Left lung (tissue), 4 donors: ENCODE measurements at regions not wholly inside any gene's neighbourhood (a gene's known extent, or its start where the extent isn't known, plus 50 kb on each side); places are given as distances from the start of the nearest gene placed in this dataset.

Experiments
- ATAC-seq: fragments of 200-7000 bp; cut with Tn5 transposase; one replicate; pipeline ENCODE4 v1.9.1; 2020; ENCODE audit warnings: moderate library complexity
- DNase-seq, 4 donors: peaks; one replicate each; pipeline ENCODE4 v3.0.0-alpha.2; 2013 to 2020
- H3K27ac ChIP-seq, 2 donors: fragments of 200-600 bp; sonication (generic) in 1 of 2; one replicate each; pipeline versions ENCODE4 v1.5.0 to v1.8.0; 2020 to 2021
- H3K27me3 ChIP-seq, 2 donors: fragments of 200-600 bp; sonication (generic) in 1 of 2; one replicate each; pipeline versions ENCODE4 v1.5.0 to v1.8.0; 2020 to 2021
- H3K36me3 ChIP-seq, 2 donors: fragments of 200-600 bp; sonication (generic) in 1 of 2; one replicate each; pipeline versions ENCODE4 v1.5.0 to v1.8.0; 2020 to 2021
- H3K4me1 ChIP-seq, 2 donors: fragments of 200-600 bp; one replicate each; pipeline ENCODE4 v1.8.0; 2021
- H3K4me3 ChIP-seq, 2 donors: fragments of 200-600 bp; sonication (generic) in 1 of 2; one replicate each; pipeline versions ENCODE4 v1.5.0 to v1.8.0; 2020 to 2021; ENCODE audit warnings: mild to moderate bottlenecking in 1 of 2
- H3K9me3 ChIP-seq, 2 donors: fragments of 200-600 bp; sonication (generic) in 1 of 2; one replicate each; pipeline versions ENCODE4 v1.5.0 to v1.8.0; 2020 to 2021
- intact Hi-C, 2 donors: fragments of 100-400 bp; cut with DNase I; formaldehyde crosslinking; loops; one replicate each; pipeline versions ENCODE4 v1.11.2 to v1.14.2; 2022
- TF ChIP-seq, protein P1 (sequence below), 2 donors: fragments of 200-600 bp; sonication (generic) in 1 of 2; IDR thresholded peaks; one replicate each; pipeline versions ENCODE4 v1.5.0 to v1.8.0; 2021; ENCODE audit warnings: antibody characterized with exemption in 2 of 2
- donor health status: DM: no; HTN: yes; CAD: no.
- donor health status: DM: no; HTN: no; CAD: no.

DNA sequence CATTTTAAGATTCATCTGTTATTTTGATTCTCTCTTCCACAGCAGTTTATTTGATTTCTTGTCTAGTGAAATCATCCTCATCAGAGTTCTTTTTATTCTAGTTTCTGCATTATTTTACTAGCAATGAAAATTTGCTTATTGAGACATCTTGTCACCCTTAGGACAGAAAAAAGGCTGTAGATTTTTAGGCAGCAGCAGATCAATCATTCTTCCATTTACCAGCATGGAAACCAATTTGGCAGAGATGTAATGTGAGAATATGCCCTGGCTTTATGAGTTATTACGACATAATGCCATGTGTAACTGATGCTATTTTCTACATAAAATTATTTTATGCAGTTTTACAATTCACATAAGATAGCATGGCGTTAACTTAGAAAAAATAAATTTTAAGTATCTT is 688.6 kb upstream of the SLC10A2 start:
- Histone ChIP-seq H3K4me3 (no peak overlapping the region), H3K27me3 (no peaks in the 10 kb centered on the region), H3K36me3 (no peaks in the 10 kb centered on the region), H3K27ac (no peak overlapping the region), H3K9me3 (no peaks in the 10 kb centered on the region), H3K4me1 (no peaks in the 10 kb centered on the region)
- ATAC-seq (no peak), DNase-seq (no peak)
- TF ChIP-seq, protein P1, sequence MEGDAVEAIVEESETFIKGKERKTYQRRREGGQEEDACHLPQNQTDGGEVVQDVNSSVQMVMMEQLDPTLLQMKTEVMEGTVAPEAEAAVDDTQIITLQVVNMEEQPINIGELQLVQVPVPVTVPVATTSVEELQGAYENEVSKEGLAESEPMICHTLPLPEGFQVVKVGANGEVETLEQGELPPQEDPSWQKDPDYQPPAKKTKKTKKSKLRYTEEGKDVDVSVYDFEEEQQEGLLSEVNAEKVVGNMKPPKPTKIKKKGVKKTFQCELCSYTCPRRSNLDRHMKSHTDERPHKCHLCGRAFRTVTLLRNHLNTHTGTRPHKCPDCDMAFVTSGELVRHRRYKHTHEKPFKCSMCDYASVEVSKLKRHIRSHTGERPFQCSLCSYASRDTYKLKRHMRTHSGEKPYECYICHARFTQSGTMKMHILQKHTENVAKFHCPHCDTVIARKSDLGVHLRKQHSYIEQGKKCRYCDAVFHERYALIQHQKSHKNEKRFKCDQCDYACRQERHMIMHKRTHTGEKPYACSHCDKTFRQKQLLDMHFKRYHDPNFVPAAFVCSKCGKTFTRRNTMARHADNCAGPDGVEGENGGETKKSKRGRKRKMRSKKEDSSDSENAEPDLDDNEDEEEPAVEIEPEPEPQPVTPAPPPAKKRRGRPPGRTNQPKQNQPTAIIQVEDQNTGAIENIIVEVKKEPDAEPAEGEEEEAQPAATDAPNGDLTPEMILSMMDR (IDR thresholded peaks at IDR 0.05), result no peak
- intact Hi-C loops, result no loop called here

DNA sequence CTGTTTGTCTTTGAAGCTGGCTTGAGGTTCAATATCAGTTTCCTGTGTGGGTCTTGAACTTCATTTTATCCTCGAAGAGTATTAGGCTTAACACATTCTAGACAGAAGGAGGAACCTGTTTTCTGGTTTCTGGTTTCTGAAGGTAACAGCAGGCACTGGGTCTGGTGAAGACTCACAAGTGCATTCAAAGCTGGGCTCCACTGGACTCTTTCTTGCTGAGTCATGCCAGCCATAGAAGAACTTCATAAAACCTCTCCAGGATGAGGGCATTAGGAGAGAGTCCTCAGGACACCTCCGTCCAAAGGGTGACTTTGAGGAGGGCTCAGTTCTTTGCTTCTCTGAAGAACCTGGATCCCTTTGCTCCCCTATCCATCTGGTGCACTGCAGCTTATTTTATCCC is 668.6 kb upstream of the SLC10A2 start:
- intact Hi-C loops, result no loop called here
- Histone ChIP-seq H3K4me3 (no peak overlapping the region), H3K27me3 (no peaks in the 10 kb centered on the region), H3K9me3 (no peaks in the 10 kb centered on the region), H3K4me1 (no peaks in the 10 kb centered on the region), H3K27ac (no peak overlapping the region), H3K36me3 (no peaks in the 10 kb centered on the region)
- ATAC-seq, result no peak
- TF ChIP-seq, protein P1 (IDR thresholded peaks at IDR 0.05), result no peak
- DNase-seq, result no peak

DNA sequence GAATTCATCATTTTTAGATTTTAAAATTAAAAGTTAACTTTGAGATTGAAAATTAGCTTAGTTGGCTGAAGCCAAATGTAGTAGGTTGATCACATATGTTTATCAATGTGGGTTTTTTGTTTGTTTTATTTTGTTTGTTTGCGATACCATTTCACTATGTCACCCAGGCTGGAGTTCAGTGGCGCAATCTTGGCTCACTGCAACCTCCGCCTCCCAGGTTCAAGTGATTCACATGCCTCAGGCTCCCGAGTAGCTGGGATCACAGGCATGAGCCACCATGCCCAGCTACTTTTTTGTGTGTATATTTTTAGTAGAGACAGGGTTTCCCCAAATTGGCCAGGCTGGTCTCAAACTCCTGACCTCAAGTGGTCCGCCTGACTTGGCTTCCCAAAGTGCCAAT is 665.7 kb upstream of the SLC10A2 start:
- Histone ChIP-seq H3K27ac (no peak overlapping the region), H3K4me1 (no peaks in the 10 kb centered on the region), H3K4me3 (no peak overlapping the region), H3K27me3 (no peaks in the 10 kb centered on the region), H3K36me3 (no peaks in the 10 kb centered on the region), H3K9me3 (no peaks in the 10 kb centered on the region)
- intact Hi-C loops, result no loop called here
- TF ChIP-seq, protein P1 (IDR thresholded peaks at IDR 0.05), result no peak
- ATAC-seq (no peak), DNase-seq (no peak)

DNA sequence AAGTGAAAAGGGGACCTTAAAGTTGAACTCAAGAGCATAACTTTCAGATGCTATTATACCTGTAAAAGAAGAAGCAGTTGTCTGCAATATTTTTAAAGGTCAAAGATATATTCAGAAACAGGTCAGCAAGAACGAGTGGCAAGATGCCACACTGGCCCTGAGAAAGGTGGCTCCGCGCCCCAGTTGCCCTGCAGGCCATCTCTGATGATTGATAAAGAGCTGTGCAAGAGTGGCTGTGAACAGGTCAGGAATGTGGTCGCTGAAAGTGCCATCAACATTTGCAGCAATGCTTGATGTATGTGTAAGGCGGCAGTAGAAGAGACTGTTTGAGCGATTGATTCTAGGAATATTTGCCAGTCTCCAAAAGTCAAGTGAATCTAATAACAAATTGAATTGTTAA is 664.2 kb upstream of the SLC10A2 start:
- ATAC-seq (no peak), DNase-seq (no peak)
- intact Hi-C loops, result no loop called here
- no peak overlapping the region for H3K4me3 ChIP-seq
- H3K9me3 ChIP-seq, result no peaks in the 10 kb centered on the region
- no peak overlapping the region for H3K27ac ChIP-seq
- H3K36me3 ChIP-seq, result no peaks in the 10 kb centered on the region
- TF ChIP-seq, protein P1 (IDR thresholded peaks at IDR 0.05), result no peak
- H3K4me1 ChIP-seq, result no peaks in the 10 kb centered on the region
- no peaks in the 10 kb centered on the region for H3K27me3 ChIP-seq

DNA sequence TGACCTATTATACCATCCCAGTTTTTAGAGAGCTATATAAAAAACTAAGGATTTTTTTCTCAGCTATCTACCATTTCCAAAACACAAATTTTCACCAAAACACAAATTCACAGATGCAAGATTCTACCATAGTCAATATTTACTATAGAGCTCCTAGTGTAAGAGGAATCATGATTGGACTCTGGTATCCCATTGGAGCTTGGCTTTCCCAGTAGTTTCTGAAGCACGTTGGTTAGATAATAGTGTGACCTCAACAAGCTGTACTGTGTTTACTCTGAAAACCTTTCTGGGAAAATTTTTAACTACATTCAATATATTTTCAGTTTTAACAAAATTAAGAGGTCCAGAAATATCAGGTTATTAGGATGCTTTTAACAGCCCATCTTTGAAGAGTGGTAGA is 660.6 kb upstream of the SLC10A2 start:
- no peak overlapping the region for H3K27ac ChIP-seq
- H3K36me3 ChIP-seq, result no peaks in the 10 kb centered on the region
- DNase-seq (no peak), ATAC-seq (no peak)
- no peak overlapping the region for H3K4me3 ChIP-seq
- TF ChIP-seq, protein P1 (IDR thresholded peaks at IDR 0.05), result no peak
- no peaks in the 10 kb centered on the region for H3K9me3 ChIP-seq
- no peaks in the 10 kb centered on the region for H3K4me1 ChIP-seq
- H3K27me3 ChIP-seq, result no peaks in the 10 kb centered on the region
- intact Hi-C loops, result no loop called here
